IMR-90 (cell line): ENCODE measurements at regions not wholly inside any gene's neighbourhood (a gene's known extent, or its start where the extent isn't known, plus 50 kb on each side); places are given as distances from the start of the nearest gene placed in this dataset.
A peak's percentile ranks its signal among the peaks of the same experiment; 100 is the strongest.

Experiments
- ATAC-seq: fragments of 200-7000 bp; cut with Tn5 transposase; 2 replicates; pipeline ENCODE4 v1.9.1; 2020; ENCODE audit warnings: low read depth, mild to moderate bottlenecking, moderate library complexity
- BruUV-seq: library from RNA; stranded (reverse); fragments of 400-500 nt; replicated peaks from 2 replicates; lab custom pipeline; 2021; lab: Mats Ljungman, UMichigan
- CTCF ChIA-PET: fragments of 300-600 bp; formaldehyde crosslinking; extraction: SDS; loops from one replicate; lab custom pipeline; 2021; ENCODE audit warnings: antibody characterized with exemption; lab: Yijun Ruan, JAX
- POLR2A ChIA-PET: fragments of 300-600 bp; sonication (Branson Sonifier 250); formaldehyde crosslinking; loops from one replicate; lab custom pipeline; 2022; ENCODE audit warnings: antibody characterized with exemption; ENCODE audit not compliant: unreplicated experiment; lab: Charles Lee
- DNase-seq: peaks from one replicate; pipeline ENCODE4 v3.0.0; 2013
- H2AFZ ChIP-seq: replicated peaks from 2 replicates; pipeline ENCODE3; 2013; ENCODE audit warnings: low read length, mild to moderate bottlenecking; ENCODE audit not compliant: poor library complexity
- H2AK5ac ChIP-seq: 2 replicates; pipeline ENCODE4 v1.6.1; 2013; ENCODE audit warnings: low read depth, low read length, inconsistent platforms
- H2AK9ac ChIP-seq: replicated peaks from 2 replicates; pipeline ENCODE3; 2013; ENCODE audit warnings: mild to moderate bottlenecking, low read depth, low read length, moderate library complexity; ENCODE audit not compliant: poor library complexity
- H2BK120ac ChIP-seq: 2 replicates; pipeline ENCODE4 v1.6.1; 2013; ENCODE audit warnings: low read depth, low read length, inconsistent platforms
- H2BK15ac ChIP-seq: 3 replicates; pipeline ENCODE4 v1.6.1; 2013; ENCODE audit warnings: low read depth, low read length, inconsistent platforms
- H2BK20ac ChIP-seq: 2 replicates; pipeline ENCODE4 v1.6.1; 2013; ENCODE audit warnings: low read depth, mild to moderate bottlenecking, inconsistent platforms, low read length, moderate library complexity
- H2BK5ac ChIP-seq: 2 replicates; pipeline ENCODE4 v1.6.1; 2013; ENCODE audit warnings: mild to moderate bottlenecking, low read depth, low read length, inconsistent platforms; ENCODE audit not compliant: poor library complexity, severe bottlenecking
- H3K14ac ChIP-seq: replicated peaks from 2 replicates; pipeline ENCODE4 v1.6.1; 2013; ENCODE audit warnings: low read depth, low read length, inconsistent platforms
- H3K18ac ChIP-seq: 2 replicates; pipeline ENCODE4 v1.6.1; 2013; ENCODE audit warnings: low read depth, low read length, control low read depth
- H3K23ac ChIP-seq: 2 replicates; pipeline ENCODE4 v1.6.1; 2013; ENCODE audit warnings: low read depth, low read length, inconsistent platforms
- H3K27ac ChIP-seq: 2 replicates; pipeline ENCODE4 v1.5.1; 2013; ENCODE audit warnings: mild to moderate bottlenecking, control low read depth, low read length; ENCODE audit not compliant: insufficient read depth
- H3K27me3 ChIP-seq: 2 replicates; pipeline ENCODE4 v1.6.1; 2013; ENCODE audit warnings: low read length; ENCODE audit not compliant: control insufficient read depth, insufficient read depth
- H3K36me3 ChIP-seq: 2 replicates; pipeline ENCODE4 v1.6.1; 2013; ENCODE audit warnings: low read length, mixed read lengths; ENCODE audit not compliant: control insufficient read depth, insufficient read depth
- H3K4ac ChIP-seq: 2 replicates; pipeline ENCODE4 v1.6.1; 2013; ENCODE audit warnings: low read depth, low read length, inconsistent platforms
- H3K4me1 ChIP-seq: 2 replicates; pipeline ENCODE4 v1.6.1; 2013; ENCODE audit warnings: low read length, mixed read lengths; ENCODE audit not compliant: control insufficient read depth, insufficient read depth
- H3K4me2 ChIP-seq: 2 replicates; pipeline ENCODE4 v1.6.1; 2013; ENCODE audit warnings: low read depth, mild to moderate bottlenecking, control low read depth, low read length, moderate library complexity
- H3K4me3 ChIP-seq: 2 replicates; pipeline ENCODE4 v1.5.1; 2013; ENCODE audit warnings: low read depth, mild to moderate bottlenecking, control low read depth, low read length, moderate library complexity; ENCODE audit not compliant: insufficient read depth
- H3K56ac ChIP-seq: 2 replicates; pipeline ENCODE4 v1.6.1; 2013; ENCODE audit warnings: low read length, inconsistent platforms; ENCODE audit not compliant: insufficient read depth; ENCODE audit errors: extremely low read depth
- H3K79me1 ChIP-seq, 2 experiments: 2 replicates each; pipeline ENCODE4 v1.6.1; 2013; ENCODE audit warnings: low read length in 2 of 2, inconsistent platforms in 1 of 2, low read depth in 1 of 2
- H3K9ac ChIP-seq: 2 replicates; pipeline ENCODE4 v1.6.1; 2013; ENCODE audit warnings: low read depth, low read length, control low read depth
- H3K9me1 ChIP-seq: 2 replicates; pipeline ENCODE4 v1.6.1; 2013; ENCODE audit warnings: low read length, inconsistent platforms; ENCODE audit not compliant: insufficient read depth
- H3K9me3 ChIP-seq: 2 replicates; pipeline ENCODE4 v1.6.1; 2013; ENCODE audit warnings: low read length; ENCODE audit not compliant: control insufficient read depth, insufficient read depth
- H4K20me1 ChIP-seq: 2 replicates; pipeline ENCODE4 v1.6.1; 2013; ENCODE audit warnings: low read length, inconsistent platforms; ENCODE audit not compliant: insufficient read depth
- H4K5ac ChIP-seq: 2 replicates; pipeline ENCODE4 v1.6.1; 2013; ENCODE audit warnings: mild to moderate bottlenecking, low read depth, low read length, control low read depth
- H4K8ac ChIP-seq, 2 experiments: 2 replicates each; pipeline ENCODE4 v1.6.1; 2013; ENCODE audit warnings: low read depth in 2 of 2, low read length in 2 of 2, control low read depth in 1 of 2, inconsistent platforms in 1 of 2
- H4K91ac ChIP-seq: 2 replicates; pipeline ENCODE4 v1.6.1; 2013; ENCODE audit warnings: low read depth, low read length, inconsistent platforms; ENCODE audit not compliant: insufficient read depth
- BHLHE40 ChIP-seq: fragments of 150-350 bp; IDR thresholded peaks from 2 replicates; pipeline ENCODE4 v1.6.1; 2016; ENCODE audit warnings: mild to moderate bottlenecking, low read depth, low read length
- CEBPB ChIP-seq: IDR thresholded peaks from 2 replicates; pipeline ENCODE4 v1.6.1; 2012; ENCODE audit warnings: low read depth, low read length, improper control_type of control experiment
- CHD1 ChIP-seq: IDR thresholded peaks from 2 replicates; pipeline ENCODE4 v1.6.1; 2012; ENCODE audit warnings: low read depth, low read length, improper control_type of control experiment
- ELK1 ChIP-seq: fragments of 150-350 bp; IDR thresholded peaks from 2 replicates; pipeline ENCODE4 v1.6.1; 2016; ENCODE audit warnings: low read depth, mild to moderate bottlenecking, low read length, moderate library complexity, borderline replicate concordance
- FOS ChIP-seq: fragments of 150-350 bp; IDR thresholded peaks from 2 replicates; pipeline ENCODE4 v1.6.1; 2016; ENCODE audit warnings: low read depth, low read length
- MAZ ChIP-seq: IDR thresholded peaks from 2 replicates; pipeline ENCODE4 v1.6.1; 2012; ENCODE audit warnings: low read depth, mild to moderate bottlenecking, low read length, improper control_type of control experiment, moderate library complexity, borderline replicate concordance
- MXI1 ChIP-seq: IDR thresholded peaks from 2 replicates; pipeline ENCODE4 v1.6.1; 2012; ENCODE audit warnings: low read depth, mild to moderate bottlenecking, low read length, moderate library complexity, borderline replicate concordance
- NFE2L2 ChIP-seq: fragments of 150-350 bp; IDR thresholded peaks from 2 replicates; pipeline ENCODE4 v1.6.1; 2016; ENCODE audit warnings: low read depth, mild to moderate bottlenecking, low read length
- POLR2A ChIP-seq: IDR thresholded peaks from 2 replicates; pipeline ENCODE4 v1.6.1; 2012; ENCODE audit warnings: mild to moderate bottlenecking, low read depth, low read length
- RCOR1 ChIP-seq: IDR thresholded peaks from 2 replicates; pipeline ENCODE4 v1.6.1; 2012; ENCODE audit warnings: mild to moderate bottlenecking, low read length, improper control_type of control experiment; ENCODE audit not compliant: insufficient replicate concordance
- RFX5 ChIP-seq: IDR thresholded peaks from 2 replicates; pipeline ENCODE4 v1.8.0; 2012; ENCODE audit warnings: low read depth, mild to moderate bottlenecking, low read length, moderate library complexity
- SMC3 ChIP-seq: fragments of 150-350 bp; IDR thresholded peaks from 2 replicates; pipeline ENCODE4 v1.6.1; 2016; ENCODE audit warnings: low read depth, mild to moderate bottlenecking, antibody characterized with exemption, low read length, moderate library complexity
- USF2 ChIP-seq: fragments of 150-350 bp; IDR thresholded peaks from 2 replicates; pipeline ENCODE4 v1.6.1; 2017; ENCODE audit warnings: mild to moderate bottlenecking, antibody characterized with exemption, low read length, low read depth
- WGBS, 2 experiments: methylation state at CpG; one replicate each; pipeline versions ENCODE4 v1.1.5 to v1.1.7; 2013; ENCODE audit warnings: missing lambda C conversion rate in 2 of 2; ENCODE audit not compliant: insufficient read length in 1 of 2; ENCODE audit errors: extremely low coverage in 2 of 2; 5-methylcytosine and 5-hydroxymethylcytosine counted together
- dilution Hi-C: fragments of 300-500 bp; cut with HindIII; formaldehyde crosslinking; loops from one replicate; pipeline ENCODE4 v1.14.3; 2018; ENCODE audit warnings: low sequenced_read_pairs; ENCODE audit not compliant: unreplicated experiment
- in situ Hi-C: fragments of 300-500 bp; cut with MboI; formaldehyde crosslinking; loops from 3 replicates; pipeline ENCODE4 v1.14.3; 2019; ENCODE audit warnings: low sequenced_read_pairs, inconsistent platforms, mixed read lengths
- intact Hi-C: fragments of 100-400 bp; cut with micrococcal nuclease; formaldehyde crosslinking; loops from 2 replicates; pipeline ENCODE4 v1.10.0; 2022

- Histone ChIP-seq H3K4ac (no peak overlapping the region), H2AK9ac (no peak overlapping the region), H3K56ac (no peak overlapping the region), H4K5ac (no peak overlapping the region), H3K79me1 (no peaks in the 10 kb centered on the region), H3K27ac (no peak overlapping the region), H3K4me1 (peaks cover 15% of the 10 kb centered on the region), H4K8ac (no peak overlapping the region), H3K18ac (no peak overlapping the region), H3K36me3 (no peaks in the 10 kb centered on the region), H3K9me1 (peaks cover 3% of the 10 kb centered on the region; the same call in 1 of the 2 replicates), H3K14ac (no peak overlapping the region), H2BK5ac (no peak overlapping the region), H3K9me3 (no peaks in the 10 kb centered on the region), H2BK20ac (no peak overlapping the region), H2BK15ac (0 out of 3 replicates have a peak overlapping the region, but pooled peaks have one; percentile 48), H3K4me3 (no peak overlapping the region), H2AFZ (no peak overlapping the region), H3K4me2 (no peak overlapping the region), H4K91ac (no peak overlapping the region), H2BK120ac (no peak overlapping the region), H3K9ac (no peak overlapping the region), H4K20me1 (no peaks in the 10 kb centered on the region), H3K23ac (no peak overlapping the region), H2AK5ac (no peak overlapping the region), H3K27me3 (no peaks in the 10 kb centered on the region)
- TF ChIP-seq RFX5: no peak
- TF ChIP-seq NFE2L2: no peak
- no peak for TF ChIP-seq MAZ
- no peak for TF ChIP-seq MXI1
- no peak for TF ChIP-seq ELK1
- TF ChIP-seq CEBPB: no peak
- no peak for TF ChIP-seq BHLHE40
- no peak for TF ChIP-seq USF2
- no peak for TF ChIP-seq CHD1
- no peak for TF ChIP-seq SMC3
- no peak for TF ChIP-seq RCOR1
- no peak for TF ChIP-seq FOS
- no peak for TF ChIP-seq POLR2A
- DNase-seq (no peak), ATAC-seq (no peak)
- dilution Hi-C loops: no loop called here
- CTCF ChIA-PET: no interaction called here
- intact Hi-C loops: no loop called here
- in situ Hi-C loops: loop anchor here (10.0 kb wide), 1 partner anchor 407 kb away; the partner anchor contains the start of gene SOCS2
- POLR2A ChIA-PET: no interaction called here
- no TSS peak for BruUV-seq
- WGBS, 2 experiments: no CpG with 5 or more reads among the region's 2 CpGs
Measured at GRCh38 chr12:93981411-93981810, 167.0 kb upstream of the PLXNC1 start.
